HG02852 (cell line): ENCODE measurements at regions not wholly inside any gene's neighbourhood (a gene's known extent, or its start where the extent isn't known, plus 50 kb on each side); places are given as distances from the start of the nearest gene placed in this dataset.

Source experiments
- ATAC-seq: cut with Tn5 transposase; IDR thresholded peaks from one replicate; pipeline ENCODE4 v1.9.1; 2021; ENCODE audit warnings: mild to moderate bottlenecking, moderate library complexity; ENCODE audit not compliant: unreplicated experiment

GRCh38 chr15:94749811-94750617, 518.7 kb downstream of the MCTP2 start:
- ATAC-seq = peak; percentile 89

- no peak for ATAC-seq
These were observed 529.0 kb downstream of the MCTP2 start for GRCh38 chr15:94760348-94760747.

- no peak for ATAC-seq
These were observed 530.2 kb downstream of the MCTP2 start for GRCh38 chr15:94761574-94761973.

- no peak for ATAC-seq
These were observed 537.7 kb downstream of the MCTP2 start for GRCh38 chr15:94769089-94769488.

GRCh38 chr15:94770199-94770598, 538.8 kb downstream of the MCTP2 start:
- no peak for ATAC-seq

GRCh38 chr15:94777037-94777436, 545.7 kb downstream of the MCTP2 start:
- no peak for ATAC-seq

- ATAC-seq = no peak
These were observed 547.5 kb downstream of the MCTP2 start for GRCh38 chr15:94778840-94779239.

- no peak for ATAC-seq
These were observed 548.8 kb downstream of the MCTP2 start for GRCh38 chr15:94780166-94780565.

GRCh38 chr15:94785091-94785490, 553.7 kb downstream of the MCTP2 start:
- no peak for ATAC-seq

- ATAC-seq = no peak
These were observed 559.6 kb downstream of the MCTP2 start for GRCh38 chr15:94791008-94791407.

- no peak for ATAC-seq
These were observed 560.1 kb downstream of the MCTP2 start for GRCh38 chr15:94791510-94791909.

- ATAC-seq = no peak
These were observed 560.8 kb downstream of the MCTP2 start for GRCh38 chr15:94792196-94792595.

- no peak for ATAC-seq
These were observed 561.8 kb downstream of the MCTP2 start for GRCh38 chr15:94793207-94793606.

GRCh38 chr15:94793641-94794040, 562.3 kb downstream of the MCTP2 start:
- ATAC-seq = no peak

GRCh38 chr15:94804613-94805012, 573.3 kb downstream of the MCTP2 start:
- no peak for ATAC-seq

GRCh38 chr15:94815110-94815731, 583.9 kb downstream of the MCTP2 start:
- ATAC-seq = no peak

GRCh38 chr15:94815914-94816313, 584.6 kb downstream of the MCTP2 start:
- ATAC-seq = no peak

GRCh38 chr15:94829887-94830884, 598.8 kb downstream of the MCTP2 start:
- no peak for ATAC-seq

- ATAC-seq = no peak
These were observed 602.6 kb downstream of the MCTP2 start for GRCh38 chr15:94834000-94834399.

GRCh38 chr15:94834494-94834893, 603.1 kb downstream of the MCTP2 start:
- ATAC-seq = no peak

GRCh38 chr15:94838281-94838680, 606.9 kb downstream of the MCTP2 start:
- ATAC-seq = no peak
